ENCODE measurements at regions not wholly inside any gene's neighbourhood (a gene's known extent, or its start where the extent isn't known, plus 50 kb on each side); places are given as distances from the start of the nearest gene placed in this dataset.
"Not testable (repeated sequence)": the region's sequence is repeated elsewhere in the genome, so short reads cannot be mapped to it uniquely, and the experiment has no call there.

DNA sequence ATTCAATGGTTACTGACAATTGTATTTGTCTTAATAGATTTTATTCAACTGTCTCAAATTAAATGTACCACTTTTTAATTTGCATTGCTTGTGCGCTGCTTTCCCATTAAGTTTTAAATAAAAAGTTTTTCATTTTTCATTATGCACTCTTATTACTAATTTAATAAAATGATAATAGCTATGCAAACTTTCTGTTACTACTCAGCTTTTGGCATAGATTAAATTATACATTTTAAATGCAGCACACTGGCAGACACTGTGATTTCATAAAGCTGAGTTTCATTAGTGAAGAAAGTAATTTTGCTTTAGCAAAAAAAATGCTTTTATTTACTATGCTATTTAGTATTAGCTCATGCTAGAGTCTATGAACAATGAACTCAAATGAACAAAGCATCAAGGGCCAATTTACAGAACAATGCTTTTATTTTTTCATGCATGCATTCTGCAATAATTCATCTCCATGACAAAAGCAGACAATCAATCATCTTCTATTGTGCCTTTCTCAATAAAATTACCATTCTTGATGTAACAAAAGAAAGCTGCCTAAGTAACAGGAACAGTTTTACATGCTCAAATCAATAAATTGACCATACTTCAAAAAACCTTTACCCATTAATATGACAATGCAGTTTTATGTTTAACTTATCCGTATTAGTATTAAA, 595.2 kb upstream of the ARRDC3 start:
- intact Hi-C loops (cut with DNase I), result no loop called here
- DNase-seq, result no peak
- ATAC-seq (ENCODE audit: poor library complexity), result no peak

DNA sequence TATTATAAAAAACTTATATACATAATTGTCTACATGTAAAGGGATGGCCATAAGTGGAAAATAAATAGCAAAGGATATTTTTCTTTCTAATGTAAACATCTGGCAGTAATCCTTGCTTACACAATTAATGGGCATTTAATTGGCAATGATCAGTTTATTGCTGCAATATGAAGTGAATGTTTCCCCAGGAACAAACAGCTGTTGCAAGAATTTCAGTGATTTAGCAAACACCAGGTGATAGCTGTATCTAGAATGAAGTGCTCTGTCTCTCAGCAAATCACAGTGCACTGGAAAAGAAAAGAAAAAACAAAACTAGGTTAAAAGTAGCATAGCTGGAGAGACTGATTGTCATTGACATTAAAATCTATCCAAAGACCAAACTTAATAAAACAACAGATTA, 594.5 kb upstream of the ARRDC3 start:
- intact Hi-C loops (cut with DNase I), result no loop called here
- DNase-seq (no peak), ATAC-seq (ENCODE audit: poor library complexity) (no peak)

DNA sequence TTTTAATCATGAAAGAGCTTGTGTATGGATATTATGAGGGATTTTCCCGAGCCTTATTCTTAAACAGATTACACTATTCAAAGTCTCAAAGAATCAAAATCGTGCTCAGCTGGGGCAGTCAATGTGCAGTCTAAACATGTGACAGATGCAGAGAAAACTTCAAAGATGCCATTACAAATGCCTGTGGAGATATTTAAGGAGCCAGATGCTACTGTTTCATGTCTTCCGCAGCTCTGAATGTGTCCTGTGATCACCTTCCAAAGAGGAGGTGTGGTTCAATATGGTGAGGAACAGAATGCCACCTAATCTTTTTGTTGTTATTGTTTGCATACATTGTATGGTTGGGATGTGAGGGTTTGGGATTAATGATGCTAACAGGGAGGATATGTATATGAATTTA, 593.3 kb upstream of the ARRDC3 start:
- intact Hi-C loops (cut with DNase I), result no loop called here
- DNase-seq (no peak), ATAC-seq (ENCODE audit: poor library complexity) (no peak)

DNA sequence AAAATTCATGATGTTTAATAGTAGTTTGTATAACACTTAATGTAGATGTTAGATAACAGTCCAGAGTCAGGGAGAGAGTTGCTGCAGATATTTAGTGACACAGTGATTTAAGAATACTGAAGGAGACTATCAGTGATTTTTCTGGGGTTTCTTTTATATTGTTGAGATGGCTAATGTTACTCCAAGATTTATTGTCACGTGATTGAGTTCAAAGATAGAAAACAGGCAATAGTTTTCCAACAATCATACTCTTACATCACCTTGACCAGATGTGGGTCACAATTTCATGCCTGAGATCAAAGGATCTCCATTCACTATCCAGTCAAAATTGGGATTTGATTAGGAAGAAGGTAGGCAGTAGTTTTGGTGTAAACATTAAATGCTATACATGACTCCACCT, 580.0 kb upstream of the ARRDC3 start:
- intact Hi-C loops (cut with DNase I), result no loop called here
- no peak for DNase-seq
- no peak for ATAC-seq (ENCODE audit: poor library complexity)

DNA sequence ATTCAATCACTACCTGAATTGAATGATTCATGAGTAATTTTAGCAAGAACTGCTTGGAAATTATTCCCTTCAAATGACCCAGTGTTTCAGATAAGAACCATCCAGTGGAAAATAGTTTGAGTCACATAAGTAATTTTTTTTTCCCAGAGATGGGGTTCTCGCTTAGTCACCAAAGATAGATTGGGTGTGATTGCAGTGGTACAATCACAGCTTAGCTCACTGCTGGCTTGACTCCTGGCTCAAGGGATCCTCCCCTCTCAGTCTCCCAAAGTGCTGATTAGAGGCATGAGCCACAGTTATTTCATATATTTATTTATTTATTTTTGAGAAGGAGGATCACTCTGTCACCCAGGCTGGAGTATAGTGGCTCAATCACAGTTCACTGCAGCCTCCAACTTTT, 574.5 kb upstream of the ARRDC3 start:
- DNase-seq (no peak), ATAC-seq (ENCODE audit: poor library complexity) (peak; percentile 30)
- intact Hi-C loops (cut with DNase I), result no loop called here

DNA sequence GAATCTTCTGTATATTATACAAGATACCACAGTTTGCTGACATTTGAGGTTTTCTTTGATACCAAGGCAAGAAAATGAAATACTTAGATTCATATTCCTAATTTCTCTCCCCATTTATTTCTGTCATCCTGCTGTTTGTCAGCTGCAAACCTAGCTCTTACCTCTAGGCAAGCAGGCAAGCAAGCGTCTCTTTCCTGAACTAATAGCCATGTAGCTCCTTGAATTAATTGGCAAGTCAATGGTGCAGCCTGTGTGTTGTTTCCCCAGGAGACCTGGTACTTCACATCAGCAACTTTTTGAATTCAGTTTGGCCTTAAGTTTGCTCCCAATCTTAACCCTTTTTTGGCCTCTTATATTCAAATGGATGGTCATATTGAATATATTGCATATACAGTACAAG, 573.6 kb upstream of the ARRDC3 start:
- intact Hi-C loops (cut with DNase I), result no loop called here
- ATAC-seq (ENCODE audit: poor library complexity), result peak; percentile 54
- DNase-seq, result no peak

DNA sequence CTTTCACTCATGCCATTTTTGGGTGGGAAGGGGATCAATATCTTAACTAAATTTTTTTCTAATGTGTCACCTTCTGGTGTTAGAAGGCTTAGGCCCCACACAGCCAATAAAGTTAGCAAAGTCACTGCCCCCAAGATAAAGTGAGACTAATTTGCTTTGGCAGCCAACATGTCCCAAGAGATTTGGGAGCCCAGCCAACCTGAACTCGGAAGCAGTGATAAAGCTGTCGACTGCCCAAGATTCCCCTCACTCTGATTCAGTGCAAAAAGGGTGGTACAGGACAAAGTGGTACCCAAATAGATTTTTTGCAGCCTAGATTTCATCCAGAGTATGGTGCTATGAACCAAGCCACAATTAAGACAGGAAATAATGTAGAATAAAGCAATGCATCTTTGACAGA, 572.5 kb upstream of the ARRDC3 start:
- intact Hi-C loops (cut with DNase I), result no loop called here
- DNase-seq (peak; percentile 57), ATAC-seq (ENCODE audit: poor library complexity) (peak; percentile 93)

DNA sequence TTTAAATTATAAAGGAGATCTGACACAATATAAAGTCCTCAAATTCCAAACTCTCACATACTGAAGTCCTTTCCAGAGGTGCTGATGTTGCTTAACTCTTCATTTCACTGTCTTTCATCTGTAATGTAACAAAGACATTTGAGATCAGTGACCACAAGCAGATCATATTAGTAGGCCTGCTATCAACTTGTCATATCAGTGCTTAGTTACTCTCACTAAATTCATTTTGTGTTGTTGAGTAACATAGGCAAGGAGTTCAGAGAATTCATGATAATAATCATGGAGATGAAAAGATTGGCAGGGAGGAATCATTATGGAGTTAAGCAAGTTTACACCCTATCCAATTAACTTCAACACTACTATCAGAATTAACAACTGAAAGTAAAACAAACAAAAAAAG, 571.0 kb upstream of the ARRDC3 start:
- no peak for DNase-seq
- intact Hi-C loops (cut with DNase I), result no loop called here
- ATAC-seq (ENCODE audit: poor library complexity), result no peak

DNA sequence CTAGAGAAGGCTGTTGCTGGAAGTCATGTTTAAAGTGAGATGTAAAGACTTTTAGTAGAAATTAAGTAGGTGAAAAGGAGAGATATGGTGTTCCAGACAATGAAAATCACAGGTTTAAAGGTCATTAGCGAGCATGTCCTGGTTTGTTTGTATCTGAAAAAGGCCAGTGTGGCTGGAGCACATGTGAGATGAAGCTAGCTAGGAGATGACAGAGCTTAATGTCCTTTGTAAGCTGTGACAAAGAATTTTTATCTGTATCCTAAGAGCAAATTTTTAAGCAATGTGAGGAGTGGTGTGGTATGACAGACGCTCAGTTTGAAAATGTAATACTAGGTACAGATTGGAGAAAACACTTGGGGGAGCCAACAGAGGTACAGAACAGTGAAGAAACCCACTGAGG, 567.2 kb upstream of the ARRDC3 start:
- ATAC-seq (ENCODE audit: poor library complexity) (no peak), DNase-seq (no peak)
- intact Hi-C loops (cut with DNase I), result no loop called here

DNA sequence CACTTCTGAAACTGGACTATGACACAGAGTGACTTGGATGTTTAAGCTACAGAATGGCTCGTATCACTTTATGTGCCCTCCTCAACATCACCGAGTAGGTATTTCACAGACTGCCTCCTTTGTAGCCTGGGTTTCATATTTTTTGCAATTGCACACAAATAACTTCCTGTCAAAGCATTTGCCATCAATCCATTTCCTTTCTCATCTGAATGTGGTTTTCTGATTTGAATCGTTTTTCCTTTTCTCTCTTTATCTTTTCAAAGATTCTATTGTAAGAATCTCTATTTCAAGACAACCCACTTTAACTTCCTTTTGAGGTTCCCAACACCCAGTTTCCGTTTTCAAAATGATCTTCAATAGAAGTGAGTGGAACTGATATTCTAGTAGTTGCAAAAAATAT, 563.8 kb upstream of the ARRDC3 start:
- intact Hi-C loops (cut with DNase I), result no loop called here
- DNase-seq (no peak), ATAC-seq (ENCODE audit: poor library complexity) (no peak)

DNA sequence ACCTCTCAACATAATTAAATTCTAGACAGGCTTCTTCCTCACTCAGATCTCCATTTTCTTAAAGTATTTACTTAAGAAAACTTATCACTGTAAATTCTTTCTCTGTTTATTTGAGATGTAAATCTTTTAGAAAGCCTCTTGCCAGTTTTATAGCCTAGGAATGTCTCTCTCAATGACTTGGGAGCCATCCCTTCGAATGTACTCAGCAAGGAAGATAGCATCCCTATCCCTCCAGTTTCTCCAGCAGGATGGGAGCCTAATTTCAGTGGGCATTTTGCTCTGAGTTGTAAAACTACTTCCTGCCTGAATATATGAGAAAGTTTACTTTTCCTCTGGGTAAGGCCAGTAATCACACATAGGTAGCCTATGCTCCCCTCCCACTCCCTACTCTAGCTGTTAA, 558.5 kb upstream of the ARRDC3 start:
- intact Hi-C loops (cut with DNase I), result no loop called here
- ATAC-seq (ENCODE audit: poor library complexity), result no peak
- DNase-seq, result no peak

DNA sequence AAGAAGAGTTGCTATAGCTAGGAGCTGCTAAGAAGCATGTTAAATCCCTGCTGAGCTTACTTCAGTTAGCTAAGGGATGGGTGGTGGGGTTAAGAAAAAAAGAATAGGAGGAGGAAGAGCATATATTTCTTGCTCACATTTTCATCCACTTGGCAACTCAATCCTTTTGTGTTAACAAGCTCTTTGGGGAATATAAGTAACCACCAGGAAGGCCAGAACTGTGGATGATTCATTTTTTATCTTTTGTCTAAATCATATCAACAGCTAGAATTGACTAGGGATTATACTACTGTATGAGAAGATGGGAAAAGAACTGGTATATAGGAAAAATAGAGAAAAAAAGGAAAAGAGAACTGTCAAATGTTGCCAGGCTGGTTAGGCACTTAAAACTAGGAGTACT, 555.3 kb upstream of the ARRDC3 start:
- no peak for DNase-seq
- ATAC-seq (ENCODE audit: poor library complexity), result no peak
- intact Hi-C loops (cut with DNase I), result no loop called here

DNA sequence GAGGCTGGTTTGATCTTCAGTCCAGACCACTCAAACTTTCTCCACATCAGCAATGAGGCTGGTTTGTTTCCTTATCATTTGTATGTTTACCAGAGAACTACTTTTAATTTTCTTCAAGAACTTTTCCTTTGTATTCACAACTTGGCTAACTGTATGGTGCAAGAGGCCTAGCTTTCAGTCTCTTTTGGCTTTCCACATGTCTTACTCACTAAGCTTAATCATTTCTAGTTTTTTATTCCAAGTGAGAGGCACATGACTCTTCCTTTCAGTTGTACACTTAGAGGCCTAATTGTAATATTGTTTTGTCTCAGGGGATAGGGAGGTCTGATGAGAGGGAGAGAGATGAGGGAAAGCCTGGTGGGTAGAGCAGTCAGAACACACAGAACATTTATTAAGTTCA, 554.0 kb upstream of the ARRDC3 start:
- no peak for DNase-seq
- intact Hi-C loops (cut with DNase I), result no loop called here
- ATAC-seq (ENCODE audit: poor library complexity), result no peak

DNA sequence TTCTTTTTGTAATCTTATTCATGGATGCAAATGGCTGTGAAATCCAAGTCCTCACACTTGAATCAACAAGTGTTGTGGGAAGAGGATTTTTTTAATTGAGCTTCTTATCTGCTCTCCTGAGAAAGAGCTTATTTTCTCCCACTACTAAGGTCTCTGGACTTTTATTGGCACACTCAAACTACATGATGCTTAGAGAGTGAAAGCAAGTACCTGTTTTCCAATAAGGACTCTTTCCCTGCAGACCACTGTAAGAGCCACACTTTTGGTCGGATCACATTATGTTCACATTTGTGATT, 546.4 kb upstream of the ARRDC3 start:
- ATAC-seq (ENCODE audit: poor library complexity), result no peak
- intact Hi-C loops (cut with DNase I), result no loop called here
- DNase-seq, result no peak

DNA sequence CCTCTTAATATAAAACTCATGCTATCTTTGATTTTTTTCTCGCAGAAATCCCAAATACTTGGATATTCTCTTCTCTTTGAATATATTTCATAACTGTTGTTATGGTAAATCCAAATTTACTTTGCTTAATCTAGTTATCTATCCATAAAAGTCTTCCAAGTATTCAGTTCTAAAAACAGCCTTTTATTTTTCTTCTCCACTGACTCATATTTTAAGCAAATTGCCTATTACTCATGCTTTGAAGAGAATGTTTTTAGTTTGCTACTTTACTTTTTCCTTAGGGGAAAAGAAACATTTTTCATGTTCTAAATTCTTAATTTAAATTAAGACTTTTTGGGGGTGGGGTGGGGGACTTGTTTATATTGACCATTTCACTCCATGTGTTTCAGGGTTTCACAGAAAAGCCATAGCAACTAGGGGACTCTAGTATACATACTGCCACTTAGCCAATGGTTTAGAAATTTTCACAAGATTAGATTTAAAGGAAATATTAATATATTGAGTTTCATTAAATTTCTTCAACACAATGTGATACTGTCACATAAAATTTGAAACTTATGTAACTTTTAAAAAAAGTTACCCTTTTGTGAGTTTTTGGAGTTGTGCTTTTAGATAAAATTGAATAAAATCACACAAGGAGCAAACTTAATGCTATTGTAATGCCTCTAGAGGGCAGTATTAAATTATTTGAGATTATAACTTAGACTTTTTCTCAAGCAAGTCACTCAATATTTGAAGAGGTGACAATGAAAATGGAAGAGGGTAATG, 545.8 kb upstream of the ARRDC3 start:
- no peak for ATAC-seq (ENCODE audit: poor library complexity)
- intact Hi-C loops (cut with DNase I), result no loop called here
- no peak for DNase-seq

DNA sequence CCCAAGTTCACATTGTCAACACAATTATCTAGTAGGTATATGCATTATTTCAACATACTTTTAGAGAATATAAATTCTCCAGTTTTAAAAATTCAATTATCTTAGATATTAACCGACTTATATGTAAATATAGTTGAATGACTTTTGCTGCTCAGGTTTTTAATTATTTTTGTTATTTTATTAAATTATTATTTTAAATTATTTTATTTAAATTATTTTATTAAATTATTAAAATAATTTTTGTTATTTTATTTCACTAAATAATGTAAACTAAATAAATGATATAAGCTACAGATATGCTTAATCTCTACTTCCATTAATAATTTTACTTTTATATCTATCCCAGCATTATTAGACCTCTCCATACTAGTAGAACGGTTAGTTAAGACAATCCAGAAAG, 544.3 kb upstream of the ARRDC3 start:
- intact Hi-C loops (cut with DNase I), result no loop called here
- no peak for DNase-seq
- no peak for ATAC-seq (ENCODE audit: poor library complexity)

DNA sequence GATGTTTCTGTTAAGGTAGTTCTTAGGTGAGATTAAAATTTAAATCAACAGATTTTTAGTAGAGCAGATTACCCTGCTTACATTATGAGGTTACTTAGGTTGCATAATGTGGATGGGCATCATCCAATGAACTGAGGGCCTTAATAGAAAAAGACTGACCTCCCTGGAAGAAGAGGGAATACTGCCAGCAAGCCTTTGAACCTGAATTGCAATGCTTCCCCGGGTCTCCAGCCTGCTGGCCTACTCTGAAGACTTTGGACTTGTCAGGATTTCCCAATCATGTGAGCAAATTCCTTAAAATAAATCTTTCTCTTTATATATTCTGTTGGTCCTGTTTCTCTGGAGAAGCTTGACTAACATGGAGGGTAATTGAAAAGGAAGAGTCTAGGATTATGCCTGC, 542.1 kb upstream of the ARRDC3 start:
- ATAC-seq (ENCODE audit: poor library complexity) (no peak), DNase-seq (no peak)
- intact Hi-C loops (cut with DNase I), result no loop called here

DNA sequence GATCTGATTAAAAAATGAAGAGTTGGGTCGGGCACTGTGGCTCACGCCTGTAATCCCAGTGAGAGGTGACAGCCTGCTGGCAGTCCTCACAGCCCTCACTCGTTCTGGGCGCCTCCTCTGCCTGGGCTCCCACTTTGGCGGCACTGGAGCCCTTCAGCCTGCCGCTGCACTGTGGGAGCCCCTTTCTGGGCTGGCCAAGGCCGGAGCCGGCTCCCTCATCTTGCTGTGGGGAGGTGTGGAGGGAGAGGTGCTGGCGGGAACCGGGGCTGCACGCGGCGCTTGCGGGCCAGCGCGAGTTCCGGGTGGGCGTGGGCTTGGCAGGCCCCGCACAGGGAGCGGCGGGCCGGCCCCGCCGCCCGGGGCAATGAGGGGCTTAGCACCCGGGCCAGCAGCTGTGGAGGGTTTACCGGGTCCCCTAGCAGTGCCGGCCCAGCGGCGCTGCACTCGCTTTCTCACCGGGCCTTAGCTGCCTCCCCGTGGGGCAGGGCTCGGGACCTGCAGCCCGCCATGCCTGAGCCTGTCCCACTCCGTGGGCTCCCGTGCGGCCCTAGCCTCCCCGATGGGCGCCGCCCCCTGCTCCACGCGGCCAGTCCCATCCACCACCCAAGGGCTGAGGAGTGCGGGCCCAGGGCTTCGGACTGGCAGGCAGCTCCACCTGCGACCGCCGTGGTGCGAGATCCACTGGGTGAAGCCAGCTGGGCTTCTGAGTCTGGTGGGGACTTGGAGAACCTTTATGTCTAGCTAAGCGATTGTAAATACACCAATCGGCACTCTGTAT, 534.1 kb upstream of the ARRDC3 start:
- peak; percentile 34 for DNase-seq
- intact Hi-C loops (cut with DNase I); ATAC-seq (ENCODE audit: poor library complexity): not testable (repeated sequence)

DNA sequence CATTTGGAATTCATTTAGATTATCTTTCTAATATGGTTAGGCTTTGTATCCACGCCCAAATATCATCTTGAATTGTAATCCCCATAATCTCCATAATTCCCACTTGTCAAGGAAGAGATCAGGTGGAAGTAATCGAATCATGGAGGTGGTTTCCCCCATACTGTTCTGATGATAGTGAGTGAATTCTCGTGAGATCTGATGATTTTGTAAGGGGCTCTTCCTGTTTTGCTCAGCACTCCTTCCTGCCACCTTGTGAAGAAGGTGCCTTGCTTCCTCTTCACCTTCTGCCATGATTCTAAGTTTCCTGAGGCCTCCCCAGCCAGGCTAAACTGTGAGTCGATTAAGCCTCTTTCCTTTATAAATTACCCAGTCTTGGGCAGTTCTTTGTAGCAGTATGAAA, 527.5 kb upstream of the ARRDC3 start:
- ATAC-seq (ENCODE audit: poor library complexity) (no peak), DNase-seq (no peak)

DNA sequence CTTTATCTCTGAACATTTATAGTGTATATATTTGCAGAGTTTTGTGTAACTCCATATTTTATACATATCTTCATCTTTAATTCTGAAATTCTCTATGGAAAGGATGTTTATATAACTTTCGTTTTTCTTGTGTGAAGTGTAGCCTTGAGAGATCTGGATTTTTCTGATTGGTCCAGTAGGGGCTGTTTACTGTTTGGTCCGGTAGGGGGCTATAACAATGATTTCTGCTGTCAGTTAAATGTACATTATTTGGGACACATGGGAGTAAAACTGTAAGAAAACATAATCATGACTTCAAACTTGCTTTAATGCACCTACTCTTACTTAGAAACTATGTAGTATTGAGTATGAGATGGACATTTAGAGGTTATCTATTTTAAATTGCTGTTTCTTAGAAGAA, 527.1 kb upstream of the ARRDC3 start:
- intact Hi-C loops (cut with DNase I), result no loop called here
- DNase-seq (no peak), ATAC-seq (ENCODE audit: poor library complexity) (no peak)

More for the DNA sequence above, 527.5 kb upstream of the ARRDC3 start:
- intact Hi-C loops (cut with DNase I), result no loop called here
